ENCODE measurements at regions not wholly inside any gene's neighbourhood (a gene's known extent, or its start where the extent isn't known, plus 50 kb on each side); places are given as distances from the start of the nearest gene placed in this dataset.

DNA sequence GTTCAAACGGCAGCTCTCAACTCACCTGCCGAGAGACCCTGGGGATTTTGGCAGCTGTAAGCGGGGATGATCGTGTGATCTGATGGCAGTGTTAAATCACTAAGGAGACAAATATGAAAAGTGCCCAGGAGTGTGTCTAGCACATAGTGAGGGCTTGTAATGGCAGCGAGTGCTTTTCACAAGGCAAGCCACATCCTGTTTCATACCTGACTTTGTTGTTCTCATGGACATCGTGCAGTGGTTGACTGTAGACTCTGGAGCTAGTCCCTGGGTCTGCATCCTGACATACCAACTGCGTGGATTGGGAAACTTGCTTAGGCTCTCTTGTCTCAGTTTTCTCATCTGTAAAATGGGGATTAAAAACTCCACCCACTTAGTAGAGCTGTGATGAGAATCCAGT, 148.5 kb downstream of the VRK1 start:
- DNase-seq (ENCODE audit: low read depth), result no peak
- no peak for TF ChIP-seq CTCF (IDR thresholded peaks at IDR 0.05; ENCODE audit: insufficient read depth, low read depth, low read length)
- H3K27me3 ChIP-seq (ENCODE audit: control insufficient read depth, insufficient read depth, low read length), result no peaks in the 10 kb centered on the region
- no peaks in the 10 kb centered on the region for H3K36me3 ChIP-seq (ENCODE audit: control insufficient read depth, insufficient read depth, low read length)
- CTCF ChIA-PET, result no interaction called here
- H3K4me3 ChIP-seq (ENCODE audit: low read depth, low read length), result no peak overlapping the region
- POLR2A ChIA-PET, result no interaction called here

DNA sequence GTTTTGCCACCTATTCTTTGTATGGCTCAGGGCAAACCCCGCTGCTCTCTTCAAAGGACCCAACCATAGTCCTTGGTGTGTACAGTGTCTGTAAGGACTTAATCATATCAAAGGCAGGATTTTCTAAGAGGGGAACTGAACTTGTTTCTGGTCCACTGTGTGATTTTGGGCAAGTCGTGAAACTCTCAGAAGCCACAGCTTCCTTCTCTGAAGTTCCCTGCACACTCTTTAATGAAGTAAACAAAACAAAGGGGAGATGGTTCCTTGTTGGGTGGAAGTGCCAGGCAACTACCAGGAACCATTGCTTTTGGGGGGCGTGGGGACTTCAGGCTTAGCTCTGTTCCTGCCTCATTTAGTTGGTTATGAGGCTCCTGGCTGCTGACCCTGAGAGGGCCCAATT, 152.4 kb downstream of the VRK1 start:
- CTCF ChIA-PET, result no interaction called here
- no peak for DNase-seq (ENCODE audit: low read depth)
- no peak overlapping the region for H3K4me3 ChIP-seq (ENCODE audit: low read depth, low read length)
- no peaks in the 10 kb centered on the region for H3K27me3 ChIP-seq (ENCODE audit: control insufficient read depth, insufficient read depth, low read length)
- no peaks in the 10 kb centered on the region for H3K36me3 ChIP-seq (ENCODE audit: control insufficient read depth, insufficient read depth, low read length)
- no peak for TF ChIP-seq CTCF (IDR thresholded peaks at IDR 0.05; ENCODE audit: insufficient read depth, low read depth, low read length)
- POLR2A ChIA-PET, result no interaction called here

DNA sequence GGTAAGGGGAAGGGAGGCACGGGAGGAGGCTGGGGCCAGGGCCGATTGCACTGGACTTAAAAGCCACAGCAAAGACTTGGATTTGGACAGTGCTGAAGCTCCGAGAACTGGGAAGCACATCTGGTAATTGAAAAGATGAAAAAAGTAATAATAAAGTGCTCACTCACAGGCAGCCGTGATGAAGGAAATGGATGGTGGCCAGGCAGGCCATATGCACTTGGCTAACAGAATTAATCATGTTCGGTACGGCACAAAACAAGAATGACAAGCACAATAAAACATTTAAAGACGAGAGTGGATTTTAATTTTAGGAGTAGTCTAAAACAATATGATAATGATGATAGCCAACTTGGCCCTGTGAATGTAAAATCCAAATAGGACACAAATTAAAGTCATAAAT, 154.3 kb downstream of the VRK1 start:
- CTCF ChIA-PET, result no interaction called here
- no peak for DNase-seq (ENCODE audit: low read depth)
- no peak overlapping the region for H3K4me3 ChIP-seq (ENCODE audit: low read depth, low read length)
- H3K36me3 ChIP-seq (ENCODE audit: control insufficient read depth, insufficient read depth, low read length), result no peaks in the 10 kb centered on the region
- no peak for TF ChIP-seq CTCF (IDR thresholded peaks at IDR 0.05; ENCODE audit: insufficient read depth, low read depth, low read length)
- POLR2A ChIA-PET, result no interaction called here
- no peaks in the 10 kb centered on the region for H3K27me3 ChIP-seq (ENCODE audit: control insufficient read depth, insufficient read depth, low read length)

- H3K36me3 ChIP-seq (ENCODE audit: control insufficient read depth, insufficient read depth, low read length), result no peaks in the 10 kb centered on the region
- no peak for TF ChIP-seq CTCF (IDR thresholded peaks at IDR 0.05; ENCODE audit: insufficient read depth, low read depth, low read length)
- no peak overlapping the region for H3K4me3 ChIP-seq (ENCODE audit: low read depth, low read length)
- ChIA-PET CTCF (no interaction called here), POLR2A (no interaction called here)
- DNase-seq (ENCODE audit: low read depth), result no peak
- H3K27me3 ChIP-seq (ENCODE audit: control insufficient read depth, insufficient read depth, low read length), result no peaks in the 10 kb centered on the region
These were observed 156.1 kb downstream of the VRK1 start for GRCh38 chr14:96953087-96953874.

GRCh38 chr14:96953875-96954185, 156.6 kb downstream of the VRK1 start:
- no peaks in the 10 kb centered on the region for H3K27me3 ChIP-seq (ENCODE audit: control insufficient read depth, insufficient read depth, low read length)
- no peaks in the 10 kb centered on the region for H3K36me3 ChIP-seq (ENCODE audit: control insufficient read depth, insufficient read depth, low read length)
- DNase-seq (ENCODE audit: low read depth), result no peak
- no peak for TF ChIP-seq CTCF (IDR thresholded peaks at IDR 0.05; ENCODE audit: insufficient read depth, low read depth, low read length)
- H3K4me3 ChIP-seq (ENCODE audit: low read depth, low read length), result no peak overlapping the region
- POLR2A ChIA-PET, result no interaction called here
- CTCF ChIA-PET, result no interaction called here
